NAMALWA (cell line): ENCODE measurements at regions not wholly inside any gene's neighbourhood (a gene's known extent, or its start where the extent isn't known, plus 50 kb on each side); places are given as distances from the start of the nearest gene placed in this dataset.
"Not testable (repeated sequence)": the region's sequence is repeated elsewhere in the genome, so short reads cannot be mapped to it uniquely, and the experiment has no call there.

ENCODE experiments used
- DNase-seq: peaks from one replicate; pipeline ENCODE4 v3.0.0-alpha.2; 2015; ENCODE audit warnings: low spot score

DNA sequence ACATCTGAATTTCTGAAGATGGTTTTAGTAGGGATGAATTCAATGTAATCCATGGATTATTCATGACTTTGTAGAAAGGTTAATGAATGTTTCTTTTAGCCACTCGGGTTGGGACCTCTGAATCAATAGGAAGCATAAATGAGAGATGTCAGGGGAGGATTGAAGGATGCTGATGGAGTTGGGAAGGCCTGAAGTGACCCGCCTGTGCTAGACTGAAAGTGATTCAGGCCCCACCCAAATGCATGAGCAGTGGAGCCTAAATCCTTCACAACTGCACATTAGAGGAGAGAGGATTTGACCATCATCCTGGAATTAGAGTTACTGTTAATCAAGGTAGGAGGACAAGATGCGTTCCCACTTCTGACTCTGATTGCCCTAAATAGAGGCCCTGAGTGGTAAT lies 162.2 kb upstream of the PTPN20 start:
- not testable (repeated sequence) for DNase-seq

DNA sequence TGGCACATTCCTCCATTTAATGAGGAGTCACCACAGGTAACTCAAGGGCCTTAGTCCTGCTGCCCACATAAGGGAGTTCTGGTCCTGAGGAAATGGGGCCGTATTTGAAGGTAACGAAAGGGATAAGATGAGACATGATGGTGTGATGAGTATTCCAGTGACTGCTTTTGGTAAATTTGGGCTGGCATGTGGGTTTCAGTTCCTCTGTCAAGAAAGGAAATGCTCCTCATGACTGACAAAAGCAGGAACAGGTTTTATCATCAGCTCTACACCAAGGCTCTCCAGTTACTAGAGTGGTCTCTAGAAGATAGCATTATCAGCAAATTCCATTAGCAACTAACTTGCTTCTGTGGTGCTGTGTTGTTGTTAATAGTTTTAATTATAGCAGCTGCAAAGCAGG lies 161.8 kb upstream of the PTPN20 start:
- not testable (repeated sequence) for DNase-seq

DNA sequence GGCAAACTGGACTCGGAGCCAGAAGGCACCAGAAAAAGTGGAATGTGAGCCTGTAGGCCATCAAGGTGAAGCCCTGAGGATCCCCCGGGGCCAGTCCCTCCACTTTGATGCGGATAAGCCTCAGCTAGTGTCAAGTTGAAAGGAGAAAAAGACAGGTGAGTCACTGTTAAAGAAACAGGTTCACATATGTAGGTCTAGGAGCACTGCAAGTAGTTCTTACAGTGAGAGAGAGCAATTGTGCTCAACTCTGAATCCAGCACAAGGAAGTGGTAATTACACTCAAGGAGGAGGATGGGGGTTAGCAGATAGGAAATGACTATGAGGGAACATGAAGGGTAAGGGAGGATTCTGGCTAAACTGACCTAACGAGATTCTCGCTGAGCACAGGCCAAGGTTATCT lies 157.5 kb upstream of the PTPN20 start:
- not testable (repeated sequence) for DNase-seq

DNA sequence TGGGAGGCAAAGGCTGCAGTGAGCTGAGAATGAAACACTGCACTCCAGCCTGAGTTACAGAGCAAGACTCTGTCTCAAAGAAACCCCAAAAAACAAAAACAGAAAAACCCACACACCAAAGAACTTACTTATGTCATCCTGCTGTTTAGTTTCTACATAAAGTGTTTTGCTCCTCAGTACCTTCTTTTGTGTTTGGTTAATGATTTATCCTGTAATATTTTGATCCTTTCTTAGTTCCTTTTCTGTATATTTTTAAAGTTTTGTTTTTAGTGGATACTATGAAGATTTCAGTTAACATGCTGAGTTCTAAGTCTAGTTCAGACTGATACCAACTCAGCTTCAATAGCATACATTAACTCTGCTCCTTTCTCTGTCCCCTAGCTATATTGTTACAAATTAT lies 149.8 kb upstream of the PTPN20 start:
- DNase-seq: not testable (repeated sequence)

DNA sequence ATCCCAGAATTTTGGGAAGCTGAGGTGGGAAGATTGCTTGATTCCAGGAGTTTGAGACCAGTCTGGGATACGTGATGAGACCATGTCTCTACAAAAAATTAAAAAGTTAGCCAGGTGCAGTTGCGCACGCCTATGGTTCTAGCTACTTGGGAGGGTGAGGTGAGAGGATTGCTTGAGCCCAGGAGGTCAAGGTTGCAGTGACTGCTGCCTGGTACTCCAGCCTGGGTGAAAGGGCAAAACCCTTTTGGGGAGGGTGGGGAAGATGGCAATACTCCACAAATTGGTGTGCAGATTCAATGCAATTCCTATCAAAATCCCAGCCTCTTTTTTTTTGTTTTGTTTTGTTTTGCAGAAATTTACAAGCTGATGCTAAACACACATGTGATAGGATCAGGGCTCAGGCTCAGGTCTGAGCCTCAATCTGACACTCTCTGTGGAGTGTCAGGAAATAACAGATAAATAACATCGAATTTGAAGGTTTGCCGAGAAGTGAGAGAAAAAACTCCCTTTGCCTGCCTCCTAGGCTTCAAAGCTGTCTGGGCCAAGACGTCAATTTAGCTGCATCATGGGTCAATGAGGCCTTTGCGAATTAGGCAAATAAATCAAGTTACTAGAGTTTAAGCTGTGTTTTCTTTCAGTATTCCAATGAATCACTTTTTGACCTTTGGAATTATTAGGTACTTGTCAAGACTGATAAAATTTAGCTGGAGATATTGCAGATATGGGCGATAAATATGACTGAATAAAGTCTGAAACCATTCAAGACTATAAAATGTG lies 142.5 kb upstream of the PTPN20 start:
- not testable (repeated sequence) for DNase-seq

DNA sequence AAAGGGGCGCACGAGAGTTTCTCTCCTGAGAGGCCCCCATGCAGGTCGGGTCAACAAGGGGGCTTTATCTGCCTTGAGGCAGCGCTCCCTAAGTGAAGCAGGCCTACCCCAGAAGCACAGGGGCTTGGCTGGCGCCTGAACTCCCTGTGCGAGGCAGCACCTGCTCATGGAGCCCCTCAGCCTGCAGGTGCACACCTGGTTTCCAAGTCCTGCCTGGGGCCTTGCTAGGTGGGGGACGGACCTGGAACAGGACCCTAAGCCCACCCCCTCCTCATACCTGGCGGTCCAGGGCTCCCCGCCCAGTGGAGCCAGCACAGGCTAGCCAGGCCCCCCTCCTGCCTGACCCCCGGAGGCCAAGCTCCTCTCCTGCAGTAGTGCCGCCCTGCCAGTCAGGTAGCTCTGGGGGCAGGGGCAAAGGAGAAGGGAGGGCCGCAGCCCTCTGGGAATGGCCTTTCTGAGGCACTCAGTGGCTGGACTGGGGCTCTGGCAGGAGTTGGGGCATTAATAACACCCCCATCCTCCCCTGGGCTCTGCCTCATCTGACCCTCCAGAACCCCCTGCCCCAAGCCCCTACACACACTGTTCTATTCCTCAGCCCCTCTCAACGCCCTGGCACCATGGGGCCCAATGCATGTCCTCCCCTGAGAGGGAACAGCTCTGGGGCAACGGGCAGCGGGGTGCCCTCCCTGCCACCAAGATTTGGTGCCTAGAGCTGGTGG lies 137.9 kb upstream of the PTPN20 start:
- not testable (repeated sequence) for DNase-seq

DNA sequence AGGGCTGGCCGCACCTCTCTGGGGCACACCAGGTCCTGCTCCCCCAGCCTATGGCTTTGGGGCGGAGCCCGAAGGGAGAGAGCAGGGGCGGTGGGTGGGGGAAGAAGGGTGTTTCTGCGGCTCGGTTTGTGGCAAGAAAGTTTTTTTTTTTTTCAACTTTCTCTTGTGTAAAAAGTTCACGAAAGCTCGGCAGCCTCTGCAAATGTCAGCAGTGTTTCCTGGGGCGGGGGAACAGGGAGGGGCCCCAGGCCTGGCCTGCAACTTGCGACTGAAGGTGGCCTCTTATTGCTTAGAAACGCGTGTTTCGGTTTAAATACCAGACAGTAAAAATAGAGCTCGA lies 137.4 kb upstream of the PTPN20 start:
- not testable (repeated sequence) for DNase-seq

DNA sequence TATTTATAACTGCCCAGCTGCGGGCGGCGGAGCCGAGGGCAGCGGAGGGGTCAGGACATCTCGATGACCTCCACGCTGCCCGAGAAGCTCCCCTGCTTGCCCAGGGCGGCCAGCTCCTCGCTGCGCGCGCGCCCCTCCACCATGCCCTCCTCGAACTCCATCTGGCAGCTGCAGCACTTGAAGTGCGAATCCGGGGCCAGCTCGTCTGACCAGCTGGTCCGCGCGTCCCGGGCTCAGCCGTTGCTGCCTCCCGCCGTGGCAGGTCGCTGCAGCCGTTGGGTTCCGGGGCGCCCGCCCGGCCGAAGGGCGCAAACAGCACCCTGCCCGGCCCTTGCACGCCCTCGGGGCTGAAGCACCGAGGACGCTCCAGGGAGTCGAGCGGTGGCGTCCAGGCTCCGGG lies 136.9 kb upstream of the PTPN20 start:
- not testable (repeated sequence) for DNase-seq

DNA sequence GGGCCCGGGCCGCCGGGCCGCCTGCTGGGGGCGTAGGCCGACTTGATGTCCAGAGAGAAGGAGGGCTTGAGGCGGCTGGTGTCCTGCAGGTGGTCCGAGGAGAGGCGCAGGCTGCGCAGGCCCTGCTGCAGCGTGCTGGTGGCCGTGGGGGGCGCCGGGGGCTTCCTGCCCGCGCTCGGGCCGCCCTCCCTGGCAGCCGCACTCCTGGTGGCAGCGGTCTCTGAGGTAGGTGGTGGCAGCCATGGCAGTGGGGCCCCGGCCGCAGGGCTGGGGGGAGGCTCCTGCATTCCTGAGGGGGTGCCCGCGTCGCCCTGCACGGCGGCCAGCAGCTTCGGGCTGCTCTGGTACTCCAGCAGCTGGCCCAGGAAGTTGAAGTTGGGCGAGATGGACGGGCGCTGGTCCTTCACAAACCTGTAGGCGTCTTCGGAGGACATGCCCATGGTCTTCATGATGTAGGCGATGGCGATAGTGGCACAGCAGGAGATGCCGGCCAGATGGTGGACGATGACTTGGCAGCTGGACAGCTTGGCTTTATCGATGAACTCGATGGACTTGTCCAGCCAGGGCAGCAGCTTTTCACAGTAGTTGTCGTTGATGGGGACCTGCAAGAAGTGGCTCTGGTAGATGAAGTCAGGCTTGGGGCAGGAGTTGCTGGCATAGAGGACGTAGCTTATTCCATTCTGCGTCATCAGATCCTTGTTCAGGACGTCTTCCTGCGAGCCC lies 136.1 kb upstream of the PTPN20 start:
- not testable (repeated sequence) for DNase-seq

DNA sequence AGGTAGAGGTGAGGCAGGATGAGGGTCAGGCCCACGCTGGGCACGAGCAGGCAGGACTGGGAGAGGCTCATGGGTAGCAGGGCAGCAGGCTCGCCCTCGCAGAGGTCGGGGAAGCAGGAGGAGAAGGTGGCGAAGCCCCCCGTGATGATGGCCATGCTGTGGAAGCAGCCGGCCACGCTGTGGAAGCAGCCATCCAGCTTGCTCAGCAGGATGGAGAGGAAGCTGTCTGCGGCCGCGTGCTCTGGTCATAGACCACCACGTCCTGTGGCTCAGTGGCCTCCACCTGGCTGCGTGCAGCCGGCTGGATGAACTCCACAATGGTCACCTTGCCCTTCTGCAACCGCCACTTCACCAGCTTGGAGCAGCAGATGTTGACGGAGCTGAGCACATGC lies 135.6 kb upstream of the PTPN20 start:
- DNase-seq: not testable (repeated sequence)

DNA sequence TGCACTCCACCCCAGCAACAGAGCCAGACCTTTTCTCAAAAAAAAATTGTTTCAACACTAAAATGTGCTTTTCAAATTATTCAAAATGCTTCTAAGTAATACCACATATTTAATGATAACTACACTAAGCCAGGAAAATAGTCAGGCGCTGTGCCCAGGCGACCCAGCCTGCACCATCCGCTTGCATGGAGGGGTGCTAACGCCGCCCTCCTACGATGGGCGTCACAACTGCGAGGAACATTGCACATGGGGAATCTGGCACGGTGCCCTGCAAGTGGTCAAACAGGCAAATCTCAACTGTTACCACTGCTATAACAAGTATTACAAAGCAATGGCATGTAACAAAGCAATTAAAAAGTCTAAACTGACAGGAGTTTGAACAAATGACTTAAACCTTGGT lies 131.7 kb upstream of the PTPN20 start:
- not testable (repeated sequence) for DNase-seq

DNA sequence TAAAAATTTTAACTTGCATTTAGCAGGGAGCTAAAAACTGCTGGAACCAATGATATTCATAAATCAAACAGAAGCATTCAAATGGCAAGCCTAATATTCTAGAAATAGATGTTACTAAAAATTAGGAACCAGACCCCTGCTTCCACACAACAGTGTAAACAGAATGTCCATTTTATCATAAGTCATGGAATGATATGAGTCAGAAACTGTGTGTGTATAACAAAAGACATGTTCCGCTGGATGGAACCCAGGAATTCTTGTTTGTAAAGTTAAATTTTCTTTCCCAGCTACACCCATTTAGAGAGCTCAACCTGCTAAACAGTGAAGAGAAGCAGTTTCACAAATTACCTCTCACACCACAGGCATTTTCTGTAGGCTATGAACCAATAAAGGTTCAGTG lies 131.1 kb upstream of the PTPN20 start:
- not testable (repeated sequence) for DNase-seq

DNA sequence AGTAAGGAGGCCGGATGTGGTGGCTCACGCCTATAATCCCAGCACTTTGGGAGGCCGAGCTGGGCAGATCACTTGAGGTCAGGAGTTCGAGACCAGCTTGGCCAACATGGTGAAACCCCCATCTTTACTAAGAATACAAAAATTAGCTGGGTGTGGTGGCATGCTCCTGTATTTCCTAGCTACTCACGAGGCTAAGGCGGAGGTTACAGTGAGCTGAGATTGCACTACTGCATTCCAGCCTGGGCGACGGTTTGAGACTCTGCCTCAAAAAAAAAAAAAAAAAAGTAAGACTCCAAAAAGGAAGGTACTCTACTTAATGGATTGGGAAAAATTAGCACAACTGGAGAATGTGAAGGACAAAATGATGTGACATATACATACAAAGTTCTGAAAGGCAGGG lies 130.2 kb upstream of the PTPN20 start:
- not testable (repeated sequence) for DNase-seq

DNA sequence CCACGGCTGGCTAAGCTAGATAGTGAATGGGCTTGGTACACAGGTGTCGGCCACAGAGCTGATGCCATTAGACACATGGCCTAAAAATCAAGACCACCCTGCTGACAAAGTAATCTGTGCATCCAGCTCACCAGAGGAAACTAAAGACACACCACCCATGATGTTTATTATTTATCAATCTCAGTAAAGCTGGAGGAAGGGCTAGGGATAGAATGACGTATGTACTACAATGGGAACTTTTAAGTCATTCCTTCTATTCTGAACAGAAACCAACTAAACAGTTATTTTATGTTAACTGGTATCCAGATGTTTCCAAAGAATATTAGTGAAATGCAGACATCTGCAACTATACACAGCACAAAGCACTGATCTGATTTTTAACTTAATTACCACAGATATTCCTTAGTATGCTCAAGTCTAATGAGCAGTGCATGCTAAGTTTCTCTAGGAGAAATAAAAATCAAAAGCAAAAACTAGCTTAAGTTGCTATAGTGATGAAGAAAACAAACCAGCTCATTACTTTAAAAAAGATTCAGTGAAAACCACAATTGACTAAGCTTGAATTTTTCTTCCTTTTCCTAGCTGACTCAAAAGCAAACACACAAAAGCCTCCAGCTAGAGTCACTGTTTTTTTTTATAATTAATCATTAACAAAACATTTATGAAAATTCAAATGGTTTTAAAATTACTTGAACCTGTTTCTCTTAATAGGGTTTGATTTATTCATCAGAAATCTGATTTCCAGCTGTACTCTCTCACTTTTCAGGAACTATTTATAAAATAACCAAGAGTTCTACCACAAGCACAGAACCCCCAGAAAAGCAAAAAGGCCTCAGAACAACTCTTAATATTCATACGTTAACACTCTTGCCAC lies 129.0 kb upstream of the PTPN20 start:
- DNase-seq: not testable (repeated sequence)

DNA sequence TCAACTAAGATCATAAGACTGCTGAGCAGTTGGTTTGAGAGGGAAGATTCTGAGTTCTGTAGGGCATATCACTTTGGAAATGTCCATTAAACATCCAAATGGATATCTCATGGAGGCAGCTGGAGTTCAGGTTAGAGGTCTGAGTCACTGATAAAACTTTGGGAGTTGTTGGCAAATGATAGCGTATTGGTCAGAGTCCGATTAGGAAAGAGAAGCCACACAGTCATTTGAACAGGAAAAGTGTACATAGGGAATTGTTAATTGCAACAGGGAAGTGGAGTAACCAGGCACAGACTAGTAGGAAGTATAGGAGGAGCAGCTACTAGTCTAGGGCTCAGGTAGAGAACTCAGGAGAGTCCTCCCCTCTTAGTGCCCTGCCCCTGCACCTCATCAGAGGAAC lies 126.6 kb upstream of the PTPN20 start:
- not testable (repeated sequence) for DNase-seq

DNA sequence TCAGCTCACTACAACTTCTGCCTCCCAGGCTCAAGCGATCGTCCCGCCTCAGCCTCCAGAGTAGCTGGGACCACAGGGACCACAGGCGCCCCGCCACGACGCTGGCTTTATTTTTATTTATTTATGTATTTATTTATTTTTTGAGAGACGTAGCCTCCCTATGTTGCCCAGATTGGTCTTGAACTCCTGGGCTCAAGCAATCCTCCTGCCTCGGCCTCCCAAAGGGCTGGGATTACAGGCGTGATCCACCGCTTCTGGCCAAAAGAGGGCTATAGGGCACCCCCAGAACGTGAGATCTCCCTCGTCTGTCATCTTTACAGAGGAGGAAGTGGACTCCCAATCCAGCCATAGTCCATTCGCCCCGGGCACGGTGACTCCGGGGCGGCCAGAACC lies 125.1 kb upstream of the PTPN20 start:
- not testable (repeated sequence) for DNase-seq

DNA sequence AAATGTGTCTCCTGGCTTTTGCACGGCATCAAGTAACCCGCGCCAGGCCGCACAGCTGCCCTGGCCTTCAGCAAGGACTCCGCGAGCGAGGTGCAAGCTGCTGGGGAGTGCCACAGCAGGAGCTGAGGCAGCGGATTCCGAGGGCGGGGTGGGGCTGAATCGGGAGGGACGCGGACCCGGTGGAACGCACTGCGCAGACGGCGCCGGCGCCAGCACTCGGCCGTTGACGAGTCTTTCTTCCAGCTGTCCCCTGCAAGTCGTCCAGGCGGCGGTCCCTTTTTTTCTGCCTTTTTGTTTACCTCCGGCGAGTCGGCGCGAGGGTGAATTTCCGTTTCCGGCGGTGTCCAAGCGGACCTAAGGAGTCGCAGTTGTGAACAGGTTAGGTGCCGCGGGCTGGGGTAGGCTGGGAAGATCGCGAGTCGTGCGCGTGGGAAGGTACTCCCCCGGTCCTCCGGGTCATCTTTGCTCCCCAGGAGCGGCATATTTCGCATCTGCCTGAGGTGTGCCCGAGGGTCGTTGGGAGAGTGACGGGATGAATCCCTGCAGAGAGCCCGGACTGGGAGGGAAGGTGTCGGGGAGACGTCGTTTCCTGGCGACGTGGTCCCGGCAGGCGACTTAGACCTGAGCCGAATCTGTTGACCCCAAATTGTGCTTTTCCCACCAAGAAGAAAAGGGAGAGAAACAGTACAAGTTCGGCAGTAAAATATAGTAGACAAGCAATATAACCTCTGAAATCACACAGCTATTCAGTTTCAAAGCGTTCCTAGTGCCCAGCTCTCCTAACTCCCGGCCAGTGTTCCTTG lies 124.5 kb upstream of the PTPN20 start:
- DNase-seq: peak; percentile 70

DNA sequence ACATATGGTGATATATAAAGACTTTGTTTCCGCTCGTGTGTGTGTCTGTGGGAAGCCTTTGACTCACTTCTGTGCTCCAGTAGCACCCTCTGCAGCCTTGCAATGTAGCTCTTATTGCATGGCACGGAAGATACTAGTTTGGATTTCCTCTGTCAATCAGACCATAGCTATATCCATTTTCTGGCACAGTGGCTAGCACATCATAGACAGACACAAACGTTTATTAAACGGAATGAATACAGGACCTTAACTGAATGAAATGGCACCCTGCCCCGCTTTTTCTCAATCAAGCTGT lies 124.0 kb upstream of the PTPN20 start:
- peak; percentile 35 for DNase-seq

DNA sequence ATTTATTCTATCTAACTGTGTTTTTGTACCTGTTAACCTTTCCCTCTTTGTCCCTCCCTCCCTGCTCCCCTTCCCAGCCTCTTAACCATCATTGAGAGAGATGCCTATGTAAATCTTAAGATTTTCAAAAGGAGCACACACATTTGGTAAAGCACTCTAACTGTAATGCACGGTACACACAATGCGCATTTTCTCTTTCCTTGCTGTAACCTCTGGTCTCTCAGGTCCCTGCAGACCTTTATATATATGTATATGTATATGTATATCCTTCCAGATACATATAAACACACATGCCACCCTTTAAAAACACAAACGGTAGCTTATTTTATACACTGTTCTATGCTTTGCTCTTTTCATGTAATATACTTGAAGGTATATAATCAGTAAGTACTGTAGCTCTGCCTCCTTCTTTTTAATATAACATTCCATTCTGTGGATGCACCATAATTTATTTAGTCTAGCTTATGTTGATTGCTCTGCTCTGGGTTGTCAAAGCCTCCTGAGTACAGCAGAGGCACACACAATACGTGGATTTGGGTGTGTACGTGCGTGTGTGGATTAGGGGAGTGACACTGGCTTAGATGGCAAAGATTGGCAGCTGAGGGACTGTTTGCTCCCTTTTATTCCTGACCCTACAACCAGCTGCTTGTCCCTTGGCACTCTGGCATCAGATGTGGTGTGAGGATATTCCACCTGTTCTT lies 118.4 kb upstream of the PTPN20 start:
- DNase-seq: not testable (repeated sequence)

DNA sequence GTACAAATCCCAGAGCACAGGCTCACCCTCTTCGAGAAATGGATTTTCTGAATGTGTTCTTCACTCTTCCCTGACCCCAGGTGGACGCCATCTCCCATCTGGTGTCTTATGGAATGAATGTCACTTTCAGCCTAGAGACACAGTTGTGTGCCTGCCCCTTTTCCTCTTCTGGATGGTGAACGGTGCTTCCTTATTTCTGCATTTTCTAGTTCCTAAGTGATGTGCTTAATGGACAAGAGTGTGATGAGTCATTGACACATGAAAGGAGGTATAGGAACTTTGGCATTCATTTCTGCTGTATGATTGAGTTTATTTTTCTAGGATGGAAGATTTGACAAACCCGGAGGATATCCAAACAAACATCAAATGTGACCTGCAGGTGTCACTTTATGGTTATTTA lies 114.9 kb upstream of the PTPN20 start:
- not testable (repeated sequence) for DNase-seq

DNA sequence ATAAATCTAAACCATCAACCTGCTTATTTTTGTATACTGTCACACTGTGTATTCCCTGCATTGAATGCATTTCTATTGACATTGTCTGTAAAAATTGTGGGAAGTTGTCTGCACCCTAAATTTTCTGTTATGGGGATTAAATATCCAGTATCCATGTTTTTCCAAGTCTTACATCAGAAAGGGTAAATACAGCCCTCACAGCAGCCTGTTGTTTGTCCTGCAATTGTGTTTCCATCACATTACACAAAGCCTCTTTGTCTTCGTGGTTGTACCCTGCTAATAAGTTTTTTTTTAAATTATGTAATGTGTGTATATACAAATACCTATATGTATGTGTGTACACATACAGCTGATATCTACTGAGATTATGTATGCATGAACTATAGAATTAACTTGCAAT lies 109.2 kb upstream of the PTPN20 start:
- not testable (repeated sequence) for DNase-seq
